Thoracic aorta (tissue), 2 donors: ENCODE measurements at regions not wholly inside any gene's neighbourhood (a gene's known extent, or its start where the extent isn't known, plus 50 kb on each side); places are given as distances from the start of the nearest gene placed in this dataset.

Source experiments
- ATAC-seq: fragments of 150-250 bp; one replicate; pipeline ENCODE4 v1.8.0; 2017; ENCODE audit warnings: low read depth; ENCODE audit not compliant: insufficient number of reproducible peaks, low FRiP score
- DNase-seq: peaks from one replicate; pipeline ENCODE4 v3.0.0-alpha.2; 2020; ENCODE audit warnings: low spot score
- H3K27ac ChIP-seq, 2 donors: fragments of 200-600 bp; sonication (generic); 1 replicate in 1 of 2; 2 replicates in 1 of 2; pipeline ENCODE4 v1.5.1; 2016; ENCODE audit warnings: mild to moderate bottlenecking in 2 of 2, moderate library complexity in 2 of 2
- H3K27me3 ChIP-seq: fragments of 200-600 bp; sonication (generic); replicated peaks from 2 replicates; pipeline ENCODE4 v1.6.0; 2016; ENCODE audit warnings: mild to moderate bottlenecking; ENCODE audit not compliant: insufficient read depth
- H3K36me3 ChIP-seq: fragments of 200-600 bp; sonication (generic); one replicate; pipeline ENCODE4 v1.5.1; 2016
- H3K4me1 ChIP-seq, 2 donors: fragments of 200-600 bp; sonication (generic); 1 replicate in 1 of 2; 2 replicates in 1 of 2; pipeline versions ENCODE4 v1.5.1 to v1.6.0; 2016; ENCODE audit warnings: low read depth in 2 of 2, mild to moderate bottlenecking in 1 of 2; ENCODE audit not compliant: control insufficient read depth in 1 of 2
- H3K4me3 ChIP-seq: fragments of 200-600 bp; sonication (generic); 2 replicates; pipeline ENCODE4 v1.5.1; 2016; ENCODE audit warnings: mild to moderate bottlenecking
- H3K9me3 ChIP-seq: fragments of 200-600 bp; sonication (generic); 2 replicates; pipeline ENCODE4 v1.5.1; 2016
- CTCF ChIP-seq: fragments of 200-600 bp; sonication (generic); IDR thresholded peaks from one replicate; pipeline ENCODE4 v1.5.1; 2019; ENCODE audit warnings: antibody characterized with exemption

- no peak overlapping the region for H3K27ac ChIP-seq
- TF ChIP-seq CTCF, result no peak
- no peak for ATAC-seq
- no peaks in the 10 kb centered on the region for H3K27me3 ChIP-seq
- no peak for DNase-seq
- no peaks in the 10 kb centered on the region for H3K4me1 ChIP-seq
- H3K4me3 ChIP-seq, result no peak overlapping the region
- H3K36me3 ChIP-seq, result no peaks in the 10 kb centered on the region
- no peaks in the 10 kb centered on the region for H3K9me3 ChIP-seq
Observed at GRCh38 chr17:13129356-13129755, 111.5 kb upstream of the ELAC2 start.

- H3K36me3 ChIP-seq, result no peaks in the 10 kb centered on the region
- no peak overlapping the region for H3K27ac ChIP-seq
- H3K4me3 ChIP-seq, result no peak overlapping the region
- H3K27me3 ChIP-seq, result no peaks in the 10 kb centered on the region
- no peaks in the 10 kb centered on the region for H3K4me1 ChIP-seq
- no peaks in the 10 kb centered on the region for H3K9me3 ChIP-seq
- no peak for TF ChIP-seq CTCF
- no peak for ATAC-seq
- no peak for DNase-seq
Observed at GRCh38 chr17:13128676-13129075, 110.8 kb upstream of the ELAC2 start.

- Histone ChIP-seq H3K27me3 (no peaks in the 10 kb centered on the region), H3K36me3 (no peaks in the 10 kb centered on the region), H3K27ac (no peak overlapping the region), H3K9me3 (no peaks in the 10 kb centered on the region), H3K4me3 (no peak overlapping the region), H3K4me1 (no peaks in the 10 kb centered on the region)
- ATAC-seq (no peak), DNase-seq (no peak)
- no peak for TF ChIP-seq CTCF
Observed at GRCh38 chr17:13127921-13128602, 110.2 kb upstream of the ELAC2 start.

- Histone ChIP-seq H3K9me3 (no peaks in the 10 kb centered on the region), H3K36me3 (no peaks in the 10 kb centered on the region), H3K4me3 (no peak overlapping the region), H3K27me3 (no peaks in the 10 kb centered on the region), H3K4me1 (no peaks in the 10 kb centered on the region), H3K27ac (no peak overlapping the region)
- TF ChIP-seq CTCF, result no peak
- DNase-seq, result no peak
- ATAC-seq, result no peak
Observed at GRCh38 chr17:13120864-13121263, 103.0 kb upstream of the ELAC2 start.

GRCh38 chr17:13118311-13118710 is 100.5 kb upstream of the ELAC2 start:
- no peak for ATAC-seq
- no peak for TF ChIP-seq CTCF

More at GRCh38 chr17:13118311-13118710, 100.5 kb upstream of the ELAC2 start:
- no peaks in the 10 kb centered on the region for H3K4me1 ChIP-seq
- H3K36me3 ChIP-seq, result no peaks in the 10 kb centered on the region
- no peaks in the 10 kb centered on the region for H3K9me3 ChIP-seq
- no peak for DNase-seq
- H3K4me3 ChIP-seq, result no peak overlapping the region
- no peaks in the 10 kb centered on the region for H3K27me3 ChIP-seq
- H3K27ac ChIP-seq, result no peak overlapping the region
